ENCODE measurements at regions not wholly inside any gene's neighbourhood (a gene's known extent, or its start where the extent isn't known, plus 50 kb on each side); places are given as distances from the start of the nearest gene placed in this dataset.

DNA sequence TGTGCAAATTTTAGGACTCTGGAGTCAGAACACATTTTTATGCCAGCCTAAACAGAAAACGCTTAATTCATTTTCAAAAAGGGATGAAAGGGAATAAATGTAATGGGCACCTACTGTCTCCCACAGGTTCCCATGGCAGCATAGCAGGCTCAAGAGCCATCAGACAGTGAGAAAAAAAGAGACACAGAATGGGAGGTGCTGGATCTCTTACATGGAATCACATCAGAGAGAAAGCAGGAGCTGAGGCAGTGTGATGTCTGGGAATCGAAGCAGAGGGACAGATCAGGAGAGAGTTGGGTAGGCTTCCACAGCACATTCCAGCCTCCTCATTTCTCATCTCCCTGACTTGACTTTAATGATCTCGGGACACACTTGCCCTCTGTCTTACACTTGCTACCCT lies 684.3 kb downstream of the KCNJ3 start:
- ChIA-PET POLR2A (no interaction called here), CTCF (no interaction called here)
- Mint-ChIP-seq H3K4me1 (ENCODE audit: low read depth, unreplicated experiment) (no peaks in the 10 kb centered on the region), H3K27me3 (ENCODE audit: insufficient read depth, unreplicated experiment) (peaks cover 9% of the 10 kb centered on the region), H3K36me3 (ENCODE audit: insufficient read depth, unreplicated experiment) (no peaks in the 10 kb centered on the region), H3K9me3 (ENCODE audit: unreplicated experiment) (no peaks in the 10 kb centered on the region), H3K27ac (ENCODE audit: unreplicated experiment) (no peak overlapping the region), H3K4me3 (ENCODE audit: unreplicated experiment) (no peak overlapping the region)
- Histone ChIP-seq H3K4me3 (ENCODE audit: low read depth, low read length) (no peak overlapping the region), H3K4me1 (no peaks in the 10 kb centered on the region), H3K27me3 (replicated peaks; ENCODE audit: control insufficient read depth, insufficient read depth, low read length) (no peaks in the 10 kb centered on the region), H3K9me3 (no peaks in the 10 kb centered on the region), H3K36me3 (ENCODE audit: control insufficient read depth, insufficient read depth, low read length) (no peaks in the 10 kb centered on the region)
- TF ChIP-seq CTCF (IDR thresholded peaks at IDR 0.05; ENCODE audit: insufficient read depth in 1 of 2, low read depth in 1 of 2, low read length in 1 of 2, severe bottlenecking in 1 of 2, unreplicated experiment in 1 of 2) = no peak
- intact Hi-C loops (cut with micrococcal nuclease; ENCODE audit: unreplicated experiment) = no loop called here
- BruUV-seq (replicated peaks) = no TSS peak
- DNase-seq = no peak

GRCh38 chr2:155381436-155381835 lies 682.9 kb downstream of the KCNJ3 start:
- ChIA-PET CTCF (no interaction called here), POLR2A (no interaction called here)
- TF ChIP-seq CTCF (IDR thresholded peaks at IDR 0.05; ENCODE audit: insufficient read depth in 1 of 2, low read depth in 1 of 2, low read length in 1 of 2, severe bottlenecking in 1 of 2, unreplicated experiment in 1 of 2) = no peak
- no peak overlapping the region for H3K27ac Mint-ChIP-seq (ENCODE audit: unreplicated experiment)
- peaks cover under 1% of the 10 kb centered on the region for H3K27me3 Mint-ChIP-seq (ENCODE audit: insufficient read depth, unreplicated experiment)
- no peak overlapping the region for H3K4me3 Mint-ChIP-seq (ENCODE audit: unreplicated experiment)
- no peaks in the 10 kb centered on the region for H3K4me1 Mint-ChIP-seq (ENCODE audit: low read depth, unreplicated experiment)
- H3K9me3 Mint-ChIP-seq (ENCODE audit: unreplicated experiment) = no peaks in the 10 kb centered on the region
- Histone ChIP-seq H3K36me3 (ENCODE audit: control insufficient read depth, insufficient read depth, low read length) (no peaks in the 10 kb centered on the region), H3K27me3 (replicated peaks; ENCODE audit: control insufficient read depth, insufficient read depth, low read length) (no peaks in the 10 kb centered on the region), H3K9me3 (no peaks in the 10 kb centered on the region), H3K4me3 (ENCODE audit: low read depth, low read length) (no peak overlapping the region), H3K4me1 (no peaks in the 10 kb centered on the region)
- intact Hi-C loops (cut with micrococcal nuclease; ENCODE audit: unreplicated experiment) = no loop called here
- no TSS peak for BruUV-seq (replicated peaks)
- no peaks in the 10 kb centered on the region for H3K36me3 Mint-ChIP-seq (ENCODE audit: insufficient read depth, unreplicated experiment)
- DNase-seq = no peak

GRCh38 chr2:155379494-155379893 lies 681.0 kb downstream of the KCNJ3 start:
- Mint-ChIP-seq H3K9me3 (ENCODE audit: unreplicated experiment) (no peaks in the 10 kb centered on the region), H3K27me3 (ENCODE audit: insufficient read depth, unreplicated experiment) (no peaks in the 10 kb centered on the region), H3K4me1 (ENCODE audit: low read depth, unreplicated experiment) (no peaks in the 10 kb centered on the region), H3K4me3 (ENCODE audit: unreplicated experiment) (no peak overlapping the region), H3K36me3 (ENCODE audit: insufficient read depth, unreplicated experiment) (no peaks in the 10 kb centered on the region), H3K27ac (ENCODE audit: unreplicated experiment) (no peak overlapping the region)
- Histone ChIP-seq H3K4me1 (no peaks in the 10 kb centered on the region), H3K9me3 (no peaks in the 10 kb centered on the region), H3K36me3 (ENCODE audit: control insufficient read depth, insufficient read depth, low read length) (no peaks in the 10 kb centered on the region), H3K4me3 (ENCODE audit: low read depth, low read length) (no peak overlapping the region), H3K27me3 (replicated peaks; ENCODE audit: control insufficient read depth, insufficient read depth, low read length) (no peaks in the 10 kb centered on the region)
- no peak for DNase-seq
- ChIA-PET CTCF (no interaction called here), POLR2A (no interaction called here)
- BruUV-seq (replicated peaks) = no TSS peak
- intact Hi-C loops (cut with micrococcal nuclease; ENCODE audit: unreplicated experiment) = loop anchor here (5.0 to 10.0 kb wide), 3 partner anchors 953 to 1295 kb away; partner anchors contain the start of gene NR4A2
- TF ChIP-seq CTCF (IDR thresholded peaks at IDR 0.05; ENCODE audit: insufficient read depth in 1 of 2, low read depth in 1 of 2, low read length in 1 of 2, severe bottlenecking in 1 of 2, unreplicated experiment in 1 of 2) = no peak

All from Caco-2 (cell line).